K562 (cell line): ENCODE measurements at regions not wholly inside any gene's neighbourhood (a gene's known extent, or its start where the extent isn't known, plus 50 kb on each side); places are given as distances from the start of the nearest gene placed in this dataset.

Source experiments
- ATAC-seq: fragments of 200-7000 bp; cut with Tn5 transposase; 3 replicates; pipeline ENCODE4 v1.9.1; 2020; ENCODE audit warnings: moderate library complexity
- BruUV-seq: library from RNA; stranded (reverse); fragments of 400-500 nt; replicated peaks from 2 replicates; lab custom pipeline; 2021; lab: Mats Ljungman, UMichigan
- CTCF ChIA-PET: fragments of 300-600 bp; formaldehyde crosslinking; extraction: SDS; loops from one replicate; lab custom pipeline; 2021; ENCODE audit warnings: low intra/inter-chr PET ratio; lab: Yijun Ruan, JAX
- POLR2A ChIA-PET: fragments of 300-600, 350-650 bp; sonication (Branson Sonifier 250); formaldehyde crosslinking; extraction: SDS; loops from one replicate; lab custom pipeline; 2021; ENCODE audit warnings: antibody characterized with exemption, inconsistent platforms; lab: Yijun Ruan, JAX
- DNase-seq, 4 experiments: peaks; one replicate each; pipeline versions ENCODE4 v3.0.0 to v3.0.0-alpha.2; 2011 to 2018; ENCODE audit warnings: low spot score in 3 of 4, mixed read lengths in 3 of 4; ENCODE audit errors: extremely low read depth in 1 of 4
- FAIRE-seq: peaks from 2 replicates; lab custom pipeline; 2011; peaks lifted over from hg19 to GRCh38; lab: Jason Lieb, UNC
- H2AFZ ChIP-seq: 2 replicates; pipeline ENCODE4 v1.6.0; 2011; ENCODE audit warnings: low read depth, low read length, control low read depth, inconsistent platforms
- H3K27ac ChIP-seq: fragments of 200-600 bp; 3 replicates; pipeline ENCODE4 v1.8.0; 2011; ENCODE audit warnings: low read depth, mild to moderate bottlenecking, control low read depth, inconsistent platforms, low read length, moderate library complexity, mixed read lengths; ENCODE audit errors: extremely low read depth
- H3K27me3 ChIP-seq, 2 experiments: fragments of 300-600 bp in 1 of 2; 2 replicates in 1 of 2; 3 replicates in 1 of 2; pipeline versions ENCODE4 v1.6.0 to v1.8.0; 2011; ENCODE audit warnings: inconsistent platforms in 2 of 2, low read length in 2 of 2, mild to moderate bottlenecking in 1 of 2, mixed read lengths in 1 of 2, moderate library complexity in 1 of 2; ENCODE audit not compliant: control insufficient read depth in 2 of 2, insufficient read depth in 2 of 2
- H3K36me3 ChIP-seq: fragments of 300-600 bp; 3 replicates; pipeline ENCODE4 v1.8.0; 2011; ENCODE audit warnings: mild to moderate bottlenecking, low read length, inconsistent platforms; ENCODE audit not compliant: control insufficient read depth, insufficient read depth
- H3K4me1 ChIP-seq, 2 experiments: fragments of 200-600 bp in 1 of 2; replicated peaks in 1 of 2; 2 replicates in 1 of 2; 3 replicates in 1 of 2; pipeline versions ENCODE4 v1.5.1 to v1.8.0; 2011; ENCODE audit warnings: inconsistent platforms in 2 of 2, low read length in 2 of 2, mild to moderate bottlenecking in 1 of 2, mixed read lengths in 1 of 2, moderate library complexity in 1 of 2; ENCODE audit not compliant: control insufficient read depth in 2 of 2, insufficient read depth in 2 of 2
- H3K4me2 ChIP-seq: 2 replicates; pipeline ENCODE4 v1.6.1; 2011; ENCODE audit warnings: low read length, control low read depth, inconsistent platforms, mixed read lengths; ENCODE audit not compliant: insufficient read depth
- H3K4me3 ChIP-seq: fragments of 200-600 bp; sonication (generic), shearing (Covaris generic); 2 replicates; pipeline ENCODE4 v1.5.1; 2016; ENCODE audit warnings: control low read depth, inconsistent platforms
- H3K79me2 ChIP-seq: fragments of 200-600 bp; 3 replicates; pipeline ENCODE4 v1.8.0; 2011; ENCODE audit warnings: low read length, inconsistent platforms; ENCODE audit not compliant: control insufficient read depth, insufficient read depth
- H3K9ac ChIP-seq, 2 experiments: 2 replicates each; pipeline versions ENCODE4 v1.6.0 to v1.6.1; 2011; ENCODE audit warnings: low read depth in 2 of 2, low read length in 2 of 2, control low read depth in 1 of 2, inconsistent platforms in 1 of 2, mild to moderate bottlenecking in 1 of 2, mixed read lengths in 1 of 2; ENCODE audit not compliant: insufficient read depth in 1 of 2
- H3K9me1 ChIP-seq: one replicate; pipeline ENCODE4 v1.6.0; 2011; ENCODE audit warnings: inconsistent platforms, mild to moderate bottlenecking, low read length, moderate library complexity; ENCODE audit not compliant: control insufficient read depth, insufficient read depth
- H3K9me3 ChIP-seq: replicated peaks from 2 replicates; pipeline ENCODE4 v1.5.1; 2011; ENCODE audit warnings: low read depth, low read length, inconsistent platforms; ENCODE audit not compliant: control insufficient read depth, insufficient read depth
- H4K20me1 ChIP-seq: replicated peaks from 2 replicates; pipeline ENCODE4 v1.6.1; 2011; ENCODE audit warnings: low read length, inconsistent platforms, mixed read lengths; ENCODE audit not compliant: control insufficient read depth, insufficient read depth
- E2F6 ChIP-seq, 2 experiments: IDR thresholded peaks; 2 replicates each; pipeline ENCODE4 v1.6.1; 2011; ENCODE audit warnings: borderline replicate concordance in 1 of 2, control low read depth in 1 of 2, low read depth in 1 of 2, low read length in 1 of 2, mild to moderate bottlenecking in 1 of 2, mixed read lengths in 1 of 2, moderate library complexity in 1 of 2; ENCODE audit not compliant: insufficient read depth in 1 of 2, insufficient read length in 1 of 2, poor library complexity in 1 of 2, severe bottlenecking in 1 of 2; ENCODE audit errors: extremely low read depth in 1 of 2
- ERF ChIP-seq: fragments of 450-650 bp; formaldehyde crosslinking; IDR thresholded peaks from 2 replicates; pipeline ENCODE4 v1.4.0; 2020; ENCODE audit warnings: mild to moderate bottlenecking, mixed read lengths
- L3MBTL2 ChIP-seq: fragments of 450-650 bp; IDR thresholded peaks from 2 replicates; pipeline ENCODE4 v1.6.1; 2016; ENCODE audit warnings: mild to moderate bottlenecking, moderate library complexity
- PML ChIP-seq: IDR thresholded peaks from 2 replicates; pipeline ENCODE4 v1.6.1; 2012; ENCODE audit warnings: low read length, inconsistent platforms
- TEAD4 ChIP-seq, 2 experiments: sonication (generic) in 1 of 2; formaldehyde crosslinking in 1 of 2; IDR thresholded peaks; 2 replicates each; pipeline versions ENCODE4 v1.6.1 to v1.8.0; 2012 to 2022; ENCODE audit warnings: borderline replicate concordance in 1 of 2, inconsistent platforms in 1 of 2, low read length in 1 of 2, mild to moderate bottlenecking in 1 of 2, missing genetic modification reagents in 1 of 2
- U2AF2 ChIP-seq: fragments of 200-400 bp; formaldehyde crosslinking; optimal IDR thresholded peaks from 2 replicates; pipeline ENCODE3; 2017; ENCODE audit warnings: low read depth, mild to moderate bottlenecking, low read length
- ZNF277 ChIP-seq: fragments of 250-450 bp; sonication (Bioruptor Pico); IDR thresholded peaks from 2 replicates; pipeline ENCODE4 v1.8.0; 2022; ENCODE audit warnings: inconsistent platforms, mild to moderate bottlenecking, moderate library complexity, borderline replicate concordance
- ZNF318 ChIP-seq, 2 experiments: fragments of 450-650 bp; IDR thresholded peaks; 2 replicates each; pipeline ENCODE4 v1.6.1; 2016; ENCODE audit warnings: mild to moderate bottlenecking in 2 of 2, borderline replicate concordance in 1 of 2, low read depth in 1 of 2, moderate library complexity in 1 of 2
- ZNF589 ChIP-seq: fragments of 200-800 bp; sonication (Bioruptor generic); IDR thresholded peaks from 2 replicates; pipeline ENCODE4 v1.6.1; 2016; ENCODE audit warnings: low read depth, missing genetic modification characterization, missing compliant biosample characterization
- WGBS: fragments of 100-300 bp; shearing (Covaris generic); methylation state at CpG from one replicate; pipeline ENCODE4 v1.1.6; 2016; ENCODE audit warnings: low coverage, mixed read lengths; ENCODE audit not compliant: insufficient coverage; ENCODE audit errors: missing lambda C conversion rate; 5-methylcytosine and 5-hydroxymethylcytosine counted together
- in situ Hi-C: fragments of 300-500 bp; cut with MboI; formaldehyde crosslinking; loops from 4 replicates; pipeline ENCODE4 v1.15.0; 2018; ENCODE audit warnings: inconsistent platforms, mixed read lengths
- intact Hi-C: fragments of 100-400 bp; cut with micrococcal nuclease; formaldehyde crosslinking; loops from 2 replicates; pipeline ENCODE4 v1.14.2; 2022

GRCh38 chr1:100643471-100644196 is 75.9 kb upstream of the VCAM1 start:
- ChIA-PET POLR2A (no interaction called here), CTCF (no interaction called here)
- no peaks in the 10 kb centered on the region for H3K4me1 ChIP-seq
- intact Hi-C loops, result no loop called here
- WGBS, result 2% methylated on average over 4 of the region's 4 CpGs
- no peaks in the 10 kb centered on the region for H3K79me2 ChIP-seq
- no peaks in the 10 kb centered on the region for H3K9me1 ChIP-seq
- H3K27me3 ChIP-seq, result no peaks in the 10 kb centered on the region
- no peaks in the 10 kb centered on the region for H4K20me1 ChIP-seq
- H3K4me3 ChIP-seq, result no peak overlapping the region
- FAIRE-seq, result no peak
- no peak overlapping the region for H2AFZ ChIP-seq
- BruUV-seq, result no TSS peak
- H3K9me3 ChIP-seq, result no peaks in the 10 kb centered on the region
- no peaks in the 10 kb centered on the region for H3K36me3 ChIP-seq
- DNase-seq, result no peak
- in situ Hi-C loops, result no loop called here
- H3K9ac ChIP-seq, result no peak overlapping the region
- no peak for ATAC-seq
- no peak overlapping the region for H3K4me2 ChIP-seq
- H3K27ac ChIP-seq, result no peak overlapping the region
- TF ChIP-seq E2F6 (IDR thresholded peaks at IDR 0.05; ENCODE audit: borderline replicate concordance in 1 of 2, extremely low read depth in 1 of 2, insufficient read depth in 1 of 2, insufficient read length in 1 of 2, low read depth in 1 of 2, low read length in 1 of 2, poor library complexity in 1 of 2, severe bottlenecking in 1 of 2) (no peak), PML (no peak), TEAD4 (IDR thresholded peaks at IDR 0.05; ENCODE audit: low read length) (no peak), TEAD4 (CRISPR knock-in tag; IDR thresholded peaks at IDR 0.05; ENCODE audit: borderline replicate concordance) (no peak), ZNF277 (CRISPR knock-in tag) (no peak), ZNF318 (IDR thresholded peaks at IDR 0.05; ENCODE audit: borderline replicate concordance in 1 of 2, low read depth in 1 of 2) (no peak), L3MBTL2 (no peak), U2AF2 (no peak), ERF (CRISPR knock-in tag) (no peak), ZNF589 (CRISPR knock-in tag) (no peak)
